Retinal pigment epithelial cell (primary cell): ENCODE measurements at regions not wholly inside any gene's neighbourhood (a gene's known extent, or its start where the extent isn't known, plus 50 kb on each side); places are given as distances from the start of the nearest gene placed in this dataset.

Source experiments
- DNase-seq: peaks from one replicate; pipeline ENCODE4 v3.0.0-alpha.2; 2010; ENCODE audit warnings: low read depth
- H3K4me3 ChIP-seq: 2 replicates; pipeline ENCODE4 v1.5.1; 2011; ENCODE audit warnings: mild to moderate bottlenecking, low read length, control low read depth, moderate library complexity
- CTCF ChIP-seq: conservative IDR thresholded peaks from 2 replicates; pipeline ENCODE4 v1.5.1; 2011; ENCODE audit warnings: low read depth, low read length, control low read depth, inconsistent platforms

DNA sequence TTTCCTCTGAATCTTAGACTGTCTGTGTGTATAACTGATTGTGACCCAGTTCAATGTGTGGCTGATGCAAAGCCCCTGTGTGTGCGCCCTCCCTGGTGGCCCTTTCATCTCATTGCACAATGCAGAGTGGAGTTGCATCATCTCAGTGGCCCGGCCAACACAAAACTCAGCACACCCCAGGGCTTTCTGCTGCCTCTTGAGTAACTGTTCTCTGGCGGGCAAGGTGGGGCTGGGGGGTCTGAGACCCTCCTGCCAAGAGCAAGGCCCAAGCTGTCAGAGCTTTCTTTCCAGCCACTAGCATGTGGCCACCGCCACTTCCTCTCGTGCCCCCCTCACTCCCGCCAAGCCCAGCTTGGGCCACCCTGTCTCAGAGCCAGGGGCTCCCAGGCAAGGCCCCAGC lies 80.7 kb upstream of the ALDH1L1 start:
- no peak for DNase-seq

GRCh38 chr3:126259411-126260391 lies 79.3 kb upstream of the ALDH1L1 start:
- peak; percentile 78 for TF ChIP-seq CTCF
- no peak overlapping the region for H3K4me3 ChIP-seq
- DNase-seq, result no peak

More for the DNA sequence above, 80.7 kb upstream of the ALDH1L1 start:
- TF ChIP-seq CTCF, result peak; percentile 20
- no peak overlapping the region for H3K4me3 ChIP-seq

- H3K4me3 ChIP-seq, result no peak overlapping the region
- no peak for DNase-seq
- no peak for TF ChIP-seq CTCF
These were observed 78.3 kb upstream of the ALDH1L1 start for GRCh38 chr3:126258670-126259069.

- no peak for TF ChIP-seq CTCF
- no peak for DNase-seq
- no peak overlapping the region for H3K4me3 ChIP-seq
These were observed 77.6 kb upstream of the ALDH1L1 start for GRCh38 chr3:126257984-126258383.

- no peak for TF ChIP-seq CTCF
- no peak overlapping the region for H3K4me3 ChIP-seq
- DNase-seq, result no peak
These were observed 76.8 kb upstream of the ALDH1L1 start for GRCh38 chr3:126257174-126257573.

- DNase-seq, result no peak
- no peak overlapping the region for H3K4me3 ChIP-seq
- no peak for TF ChIP-seq CTCF
These were observed 75.9 kb upstream of the ALDH1L1 start for GRCh38 chr3:126256251-126256650.

DNA sequence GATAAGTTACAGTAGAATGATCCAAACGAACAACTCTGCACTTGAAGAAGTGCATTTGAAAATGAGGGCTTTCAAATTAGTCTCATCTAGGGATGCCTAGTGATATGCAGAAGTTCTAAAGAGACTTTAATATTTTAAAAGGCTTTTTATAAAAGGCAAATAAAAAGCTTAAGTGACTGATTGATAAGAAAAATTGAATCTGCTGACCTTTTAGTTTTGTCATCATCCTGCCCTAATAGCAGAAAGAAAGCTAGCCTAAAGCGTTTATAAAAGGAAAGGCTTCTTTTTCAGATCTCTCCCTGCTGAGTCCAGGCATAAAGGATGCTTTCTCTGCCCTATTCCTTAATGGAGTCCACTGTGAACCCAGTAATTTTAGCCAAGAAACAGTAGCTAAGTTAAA lies 72.7 kb upstream of the ALDH1L1 start:
- no peak overlapping the region for H3K4me3 ChIP-seq
- no peak for TF ChIP-seq CTCF
- DNase-seq, result no peak
